HG03066 (cell line): ENCODE measurements at regions not wholly inside any gene's neighbourhood (a gene's known extent, or its start where the extent isn't known, plus 50 kb on each side); places are given as distances from the start of the nearest gene placed in this dataset.

Experiments used
- ATAC-seq: cut with Tn5 transposase; IDR thresholded peaks from one replicate; pipeline ENCODE4 v1.9.1; 2021; ENCODE audit warnings: low read depth; ENCODE audit not compliant: unreplicated experiment

GRCh38 chr15:81987628-81988027, 58.2 kb downstream of the MEX3B start:
- ATAC-seq: no peak

- ATAC-seq: no peak
Measured at GRCh38 chr15:81983497-81983896, 62.3 kb downstream of the MEX3B start.

- ATAC-seq: no peak
Measured at GRCh38 chr15:81982808-81983207, 63.0 kb downstream of the MEX3B start.

GRCh38 chr15:81981908-81982307, 63.9 kb downstream of the MEX3B start:
- ATAC-seq: no peak

- ATAC-seq: no peak
Measured at GRCh38 chr15:81977464-81977863, 68.4 kb downstream of the MEX3B start.

- ATAC-seq: no peak
Measured at GRCh38 chr15:81968691-81969090, 77.1 kb downstream of the MEX3B start.

- no peak for ATAC-seq
Measured at GRCh38 chr15:81966631-81967030, 79.2 kb downstream of the MEX3B start.

GRCh38 chr15:81962482-81962881, 83.3 kb downstream of the MEX3B start:
- ATAC-seq: no peak

GRCh38 chr15:81959196-81959595, 86.6 kb downstream of the MEX3B start:
- no peak for ATAC-seq

GRCh38 chr15:81957698-81958097, 88.1 kb downstream of the MEX3B start:
- no peak for ATAC-seq

- ATAC-seq: no peak
Measured at GRCh38 chr15:81955382-81956062, 90.3 kb downstream of the MEX3B start.

- ATAC-seq: no peak
Measured at GRCh38 chr15:81954158-81954783, 91.5 kb downstream of the MEX3B start.

- ATAC-seq: no peak
Measured at GRCh38 chr15:81950841-81951414, 94.9 kb downstream of the MEX3B start.

GRCh38 chr15:81948751-81949150, 97.1 kb downstream of the MEX3B start:
- no peak for ATAC-seq

- no peak for ATAC-seq
Measured at GRCh38 chr15:81948222-81948621, 97.6 kb downstream of the MEX3B start.

GRCh38 chr15:81947548-81947947, 98.3 kb downstream of the MEX3B start:
- no peak for ATAC-seq

- no peak for ATAC-seq
Measured at GRCh38 chr15:81945014-81945615, 100.7 kb downstream of the MEX3B start.

GRCh38 chr15:81942655-81943195, 103.1 kb downstream of the MEX3B start:
- no peak for ATAC-seq

GRCh38 chr15:81942157-81942556, 103.7 kb downstream of the MEX3B start:
- ATAC-seq: no peak

GRCh38 chr15:81941479-81941878, 104.3 kb downstream of the MEX3B start:
- no peak for ATAC-seq
